ENCODE measurements at regions not wholly inside any gene's neighbourhood (a gene's known extent, or its start where the extent isn't known, plus 50 kb on each side); places are given as distances from the start of the nearest gene placed in this dataset.
"Not testable (repeated sequence)": the region's sequence is repeated elsewhere in the genome, so short reads cannot be mapped to it uniquely, and the experiment has no call there.

DNA sequence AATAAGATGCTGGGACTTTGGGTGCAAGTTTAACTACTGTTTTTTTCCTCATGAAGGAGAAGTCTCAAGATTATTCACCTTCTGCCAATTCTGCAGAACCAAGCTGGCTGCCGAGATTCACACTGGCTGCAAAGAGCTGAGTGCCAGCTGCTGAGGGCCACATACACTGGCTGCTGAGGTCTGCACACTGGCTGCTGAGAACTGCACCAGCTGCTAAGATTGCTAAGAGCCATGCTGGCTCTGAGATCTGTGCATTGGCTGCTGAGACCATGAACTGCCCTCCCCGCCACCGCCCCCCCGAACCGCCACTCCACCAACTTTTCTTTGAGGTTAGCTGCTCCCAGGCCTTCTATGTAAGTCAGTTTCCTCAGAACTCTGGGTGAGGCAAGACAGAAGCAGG lies 330.3 kb downstream of the CBLL2 start:
- in situ Hi-C loops (cut with MboI; ENCODE audit: low sequenced_read_pairs, unreplicated experiment) = no loop called here
- DNase-seq (ENCODE audit: low spot score) = no peak
- TF ChIP-seq, protein P1, sequence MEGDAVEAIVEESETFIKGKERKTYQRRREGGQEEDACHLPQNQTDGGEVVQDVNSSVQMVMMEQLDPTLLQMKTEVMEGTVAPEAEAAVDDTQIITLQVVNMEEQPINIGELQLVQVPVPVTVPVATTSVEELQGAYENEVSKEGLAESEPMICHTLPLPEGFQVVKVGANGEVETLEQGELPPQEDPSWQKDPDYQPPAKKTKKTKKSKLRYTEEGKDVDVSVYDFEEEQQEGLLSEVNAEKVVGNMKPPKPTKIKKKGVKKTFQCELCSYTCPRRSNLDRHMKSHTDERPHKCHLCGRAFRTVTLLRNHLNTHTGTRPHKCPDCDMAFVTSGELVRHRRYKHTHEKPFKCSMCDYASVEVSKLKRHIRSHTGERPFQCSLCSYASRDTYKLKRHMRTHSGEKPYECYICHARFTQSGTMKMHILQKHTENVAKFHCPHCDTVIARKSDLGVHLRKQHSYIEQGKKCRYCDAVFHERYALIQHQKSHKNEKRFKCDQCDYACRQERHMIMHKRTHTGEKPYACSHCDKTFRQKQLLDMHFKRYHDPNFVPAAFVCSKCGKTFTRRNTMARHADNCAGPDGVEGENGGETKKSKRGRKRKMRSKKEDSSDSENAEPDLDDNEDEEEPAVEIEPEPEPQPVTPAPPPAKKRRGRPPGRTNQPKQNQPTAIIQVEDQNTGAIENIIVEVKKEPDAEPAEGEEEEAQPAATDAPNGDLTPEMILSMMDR (IDR thresholded peaks at IDR 0.05; ENCODE audit: borderline replicate concordance, control extremely low read depth, extremely low read depth, insufficient read depth, missing control alignments) = no peak

DNA sequence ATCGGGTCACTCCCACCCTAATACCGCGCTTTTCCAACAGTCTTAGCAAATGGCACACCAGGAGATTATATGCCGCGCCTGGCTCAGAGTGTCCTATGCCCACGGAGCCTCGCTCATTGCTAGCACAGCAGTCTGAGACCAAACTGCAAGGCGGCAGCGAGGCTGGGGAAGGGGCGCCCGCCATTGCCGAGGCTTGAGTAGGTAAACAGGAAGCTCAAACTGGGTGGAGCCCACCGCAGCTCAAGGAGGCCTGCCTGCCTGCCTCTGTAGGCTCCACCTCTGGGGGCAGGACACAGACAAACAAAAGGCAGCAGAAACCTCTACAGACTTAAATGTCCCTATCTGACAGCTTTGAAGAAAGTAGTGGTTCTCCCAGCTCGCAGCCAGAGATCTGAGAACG lies 336.7 kb downstream of the CBLL2 start:
- in situ Hi-C loops (cut with MboI; ENCODE audit: low sequenced_read_pairs, unreplicated experiment) = not testable (repeated sequence)

DNA sequence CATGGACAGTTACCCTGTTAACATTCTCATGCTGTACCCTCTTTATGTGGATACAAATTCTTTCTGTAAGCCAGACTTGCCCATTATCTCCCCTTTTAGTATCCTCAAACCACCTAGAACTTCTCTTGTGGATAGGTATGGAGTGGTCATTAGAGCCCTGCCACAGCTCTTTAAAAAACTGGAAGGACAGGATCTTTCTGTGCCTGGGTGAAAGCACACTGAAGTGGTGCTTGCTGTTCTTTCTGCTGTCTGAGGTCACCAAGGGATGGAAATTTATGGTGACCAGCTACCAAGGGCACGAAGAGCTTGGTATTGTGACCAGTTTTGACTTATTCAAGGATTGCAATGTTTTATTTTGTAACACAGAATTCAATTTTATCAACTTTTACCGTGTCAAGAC lies 344.2 kb downstream of the CBLL2 start:
- no peak for DNase-seq (ENCODE audit: low spot score)
- TF ChIP-seq, protein P1 (IDR thresholded peaks at IDR 0.05; ENCODE audit: borderline replicate concordance, control extremely low read depth, extremely low read depth, insufficient read depth, missing control alignments) = no peak
- in situ Hi-C loops (cut with MboI; ENCODE audit: low sequenced_read_pairs, unreplicated experiment) = no loop called here

More for the DNA sequence above, 336.7 kb downstream of the CBLL2 start:
- DNase-seq (ENCODE audit: low spot score) = not testable (repeated sequence)

- TF ChIP-seq, protein P1 (IDR thresholded peaks at IDR 0.05; ENCODE audit: borderline replicate concordance, control extremely low read depth, extremely low read depth, insufficient read depth, missing control alignments) = no peak
- no peak for DNase-seq (ENCODE audit: low spot score)
- in situ Hi-C loops (cut with MboI; ENCODE audit: low sequenced_read_pairs, unreplicated experiment) = no loop called here
These were observed 354.9 kb downstream of the CBLL2 start for GRCh38 chrX:22627576-22627975.

- in situ Hi-C loops (cut with MboI; ENCODE audit: low sequenced_read_pairs, unreplicated experiment) = no loop called here
- no peak for DNase-seq (ENCODE audit: low spot score)
- TF ChIP-seq, protein P1 (IDR thresholded peaks at IDR 0.05; ENCODE audit: borderline replicate concordance, control extremely low read depth, extremely low read depth, insufficient read depth, missing control alignments) = no peak
These were observed 355.6 kb downstream of the CBLL2 start for GRCh38 chrX:22628275-22628674.

- no peak for DNase-seq (ENCODE audit: low spot score)
- in situ Hi-C loops (cut with MboI; ENCODE audit: low sequenced_read_pairs, unreplicated experiment) = no loop called here
- TF ChIP-seq, protein P1 (IDR thresholded peaks at IDR 0.05; ENCODE audit: borderline replicate concordance, control extremely low read depth, extremely low read depth, insufficient read depth, missing control alignments) = no peak
These were observed 356.5 kb downstream of the CBLL2 start for GRCh38 chrX:22629105-22629725.

DNA sequence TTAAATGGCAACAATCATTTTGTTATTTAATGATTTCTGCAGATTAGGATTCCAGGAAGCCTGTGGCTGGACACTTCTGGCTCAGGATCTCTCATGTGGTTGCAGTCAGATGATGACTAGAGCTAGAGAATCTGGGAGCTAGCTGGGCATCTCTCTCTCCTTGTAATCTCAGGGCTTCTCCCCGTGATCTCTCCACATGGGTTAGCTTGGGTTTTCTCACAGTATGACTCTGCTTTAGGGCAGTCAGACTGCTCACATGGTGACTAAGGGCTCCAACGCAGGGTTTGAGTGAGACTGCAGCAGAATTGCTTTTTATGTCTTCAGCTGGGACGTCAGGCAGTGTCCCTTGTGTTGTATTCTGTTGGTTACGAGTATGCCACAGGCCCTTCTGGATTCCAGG lies 361.4 kb downstream of the CBLL2 start:
- in situ Hi-C loops (cut with MboI; ENCODE audit: low sequenced_read_pairs, unreplicated experiment) = no loop called here
- TF ChIP-seq, protein P1 (IDR thresholded peaks at IDR 0.05; ENCODE audit: borderline replicate concordance, control extremely low read depth, extremely low read depth, insufficient read depth, missing control alignments) = no peak
- no peak for DNase-seq (ENCODE audit: low spot score)

All from GM13976 (cell line).